AG04450 (cell line): ENCODE measurements at regions not wholly inside any gene's neighbourhood (a gene's known extent, or its start where the extent isn't known, plus 50 kb on each side); places are given as distances from the start of the nearest gene placed in this dataset.

Experiments used
- CTCF ChIA-PET: fragments of 300-600, 350-600 bp; formaldehyde crosslinking; extraction: SDS; loops from one replicate; lab custom pipeline; 2022; ENCODE audit warnings: antibody characterized with exemption, inconsistent platforms; lab: Charles Lee
- POLR2A ChIA-PET: fragments of 350-600 bp; formaldehyde crosslinking; extraction: SDS; loops from one replicate; lab custom pipeline; 2021; ENCODE audit warnings: antibody characterized with exemption, inconsistent platforms; lab: Yijun Ruan, JAX
- DNase-seq: peaks from one replicate; pipeline ENCODE4 v3.0.0-alpha.2; 2011; ENCODE audit warnings: low read depth, low spot score
- H3K27ac ChIP-seq: one replicate; pipeline ENCODE4 v1.5.1; 2012; ENCODE audit warnings: low read depth, low read length, control low read depth
- H3K27me3 ChIP-seq: one replicate; pipeline ENCODE4 v1.6.0; 2012; ENCODE audit warnings: low read length; ENCODE audit not compliant: control insufficient read depth, insufficient read depth
- H3K4me3 ChIP-seq: 2 replicates; pipeline ENCODE4 v1.5.1; 2011; ENCODE audit warnings: mild to moderate bottlenecking, low read depth, low read length, control low read depth
- H3K9me3 ChIP-seq: 2 replicates; pipeline ENCODE4 v1.5.1; 2012; ENCODE audit warnings: low read length; ENCODE audit not compliant: control insufficient read depth, insufficient read depth
- CTCF ChIP-seq: IDR thresholded peaks from 2 replicates; pipeline ENCODE4 v1.5.1; 2011; ENCODE audit warnings: low read depth, low read length, control low read depth, inconsistent platforms

GRCh38 chr6:44008821-44009370 lies 118.4 kb downstream of the MRPL14 start:
- Histone ChIP-seq H3K9me3 (peaks cover 12% of the 10 kb centered on the region), H3K27ac (no peak overlapping the region), H3K27me3 (no peaks in the 10 kb centered on the region), H3K4me3 (no peak overlapping the region)
- TF ChIP-seq CTCF, result no peak
- ChIA-PET CTCF (interaction anchor here (0.5 kb wide), 1 partner anchor 34 kb away, joined by 6 read pairs; no protein-coding TSS in a partner anchor), POLR2A (no interaction called here)
- no peak for DNase-seq

DNA sequence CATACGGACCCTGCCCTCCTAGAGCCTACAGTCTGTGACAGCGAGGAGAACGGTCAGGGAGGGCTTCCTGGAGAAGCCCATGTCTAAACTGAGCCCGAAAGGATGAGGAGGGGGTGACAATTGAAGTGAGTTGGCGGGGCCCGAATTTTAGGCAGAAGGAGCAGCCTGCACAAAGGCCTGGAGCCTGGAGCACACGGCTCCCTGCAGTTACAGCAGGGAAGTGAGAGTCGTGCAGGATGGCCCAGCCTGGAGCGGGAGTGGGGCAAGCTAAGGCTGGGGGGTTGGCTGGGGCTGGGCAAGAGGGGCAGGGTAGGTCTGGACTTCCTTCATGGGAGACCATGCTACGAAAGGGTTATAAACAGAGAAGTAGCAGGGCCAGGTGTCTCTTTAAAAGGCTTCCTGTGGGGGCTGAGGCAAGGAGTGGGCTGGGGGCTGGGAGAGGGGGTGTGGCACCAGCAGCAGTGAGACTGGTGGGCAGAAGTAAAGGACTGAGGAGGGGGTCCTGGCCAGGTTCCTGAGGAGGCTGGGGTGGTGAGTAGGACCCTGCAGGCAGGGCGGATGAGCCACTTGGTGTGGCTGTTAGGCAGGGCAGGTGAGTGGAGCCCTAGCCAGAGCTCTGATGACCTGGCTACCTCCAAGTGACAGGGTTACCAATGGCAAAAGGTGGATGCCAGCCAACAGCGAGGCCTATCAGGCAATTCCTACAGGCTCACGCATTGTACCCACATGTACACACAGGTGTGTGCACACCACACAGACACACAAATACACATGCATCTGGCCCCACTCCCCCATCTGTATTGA lies 119.2 kb downstream of the MRPL14 start:
- no peak overlapping the region for H3K27ac ChIP-seq
- POLR2A ChIA-PET, result no interaction called here
- H3K27me3 ChIP-seq, result no peaks in the 10 kb centered on the region
- TF ChIP-seq CTCF, result no peak
- H3K9me3 ChIP-seq, result peaks cover 8% of the 10 kb centered on the region
- H3K4me3 ChIP-seq, result no peak overlapping the region
- CTCF ChIA-PET, result interaction anchor here (0.5 to 0.8 kb wide), 2 partner anchors 33 to 319 kb away, joined by 3 to 6 read pairs; no protein-coding TSS in a partner anchor
- no peak for DNase-seq

DNA sequence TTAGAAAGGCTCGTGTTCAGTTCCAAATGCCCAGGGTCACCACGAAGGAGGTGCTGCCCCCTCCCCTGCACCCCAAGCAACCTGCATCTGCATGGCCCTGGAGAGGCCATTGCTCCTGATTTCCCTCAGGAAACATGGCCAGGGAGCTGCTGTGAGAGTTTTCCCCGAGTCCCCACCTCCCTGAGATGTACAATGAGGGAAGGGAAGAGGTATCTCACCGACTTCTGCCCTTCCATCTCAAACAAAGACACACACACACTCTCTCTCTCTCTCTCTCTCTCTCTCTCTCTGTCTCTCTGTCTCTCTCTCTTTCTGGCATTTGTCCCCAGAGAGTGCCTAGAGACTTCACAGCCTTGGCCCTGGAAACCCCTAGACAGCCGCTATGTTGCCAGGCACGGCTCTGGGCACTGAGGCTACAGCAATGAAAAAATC lies 120.4 kb downstream of the MRPL14 start:
- POLR2A ChIA-PET, result interaction anchor here (1.2 kb wide), 1 partner anchor 66 kb away, joined by 10 read pairs; no protein-coding TSS in a partner anchor

DNA sequence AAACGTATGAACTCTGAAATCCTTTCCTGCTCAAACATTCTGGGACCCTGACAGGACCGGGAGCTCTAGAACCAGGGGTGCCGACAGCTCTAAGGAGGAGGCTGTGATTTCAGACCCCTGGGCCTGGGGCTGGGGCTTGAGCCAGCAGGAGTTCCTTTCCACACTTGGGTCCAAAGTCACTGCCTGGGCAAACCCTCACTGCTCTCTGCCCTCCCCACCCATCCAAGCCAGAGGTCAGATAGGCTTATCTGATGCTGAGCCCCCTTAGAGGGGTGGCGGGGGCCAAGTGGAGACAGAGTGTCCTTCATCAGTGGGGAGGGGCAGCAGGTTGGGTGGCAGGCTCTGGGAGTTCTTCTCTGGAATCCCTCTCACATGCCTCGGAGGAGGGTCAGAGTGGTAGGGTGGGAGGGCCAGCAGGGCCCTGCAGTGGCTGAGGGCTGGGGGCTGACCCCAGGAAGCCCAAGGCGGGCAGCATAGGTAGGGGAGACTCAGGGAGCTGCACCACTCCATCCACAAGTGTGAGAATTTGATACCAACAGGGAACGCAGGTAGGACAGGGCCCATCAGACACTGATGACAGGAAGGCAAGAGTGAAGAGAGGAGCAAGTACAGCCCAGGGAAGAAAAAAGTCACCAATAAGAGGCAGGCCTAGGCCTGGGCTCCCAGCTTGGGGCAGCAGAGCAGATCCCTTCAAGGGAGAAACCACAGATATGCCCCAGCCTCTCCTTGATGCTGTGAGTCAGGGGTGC lies 121.0 kb downstream of the MRPL14 start:
- H3K9me3 ChIP-seq, result no peaks in the 10 kb centered on the region; the same call in 1 of the 2 replicates
- no peak overlapping the region for H3K4me3 ChIP-seq
- H3K27me3 ChIP-seq, result no peaks in the 10 kb centered on the region
- TF ChIP-seq CTCF, result no peak
- ChIA-PET CTCF (interaction anchor here (0.9 kb wide), 1 partner anchor 56 kb away, joined by 3 read pairs; no protein-coding TSS in a partner anchor), POLR2A (interaction anchor here (1.2 kb wide), 1 partner anchor 67 kb away, joined by 10 read pairs; no protein-coding TSS in a partner anchor)
- H3K27ac ChIP-seq, result no peak overlapping the region
- no peak for DNase-seq

More for the DNA sequence above, 120.4 kb downstream of the MRPL14 start:
- CTCF ChIA-PET, result interaction anchor here (0.8 kb wide), 1 partner anchor 318 kb away, joined by 3 read pairs; no protein-coding TSS in a partner anchor
- Histone ChIP-seq H3K4me3 (no peak overlapping the region), H3K27me3 (no peaks in the 10 kb centered on the region), H3K27ac (no peak overlapping the region), H3K9me3 (no peaks in the 10 kb centered on the region; the same call in 1 of the 2 replicates)
- no peak for TF ChIP-seq CTCF
- no peak for DNase-seq
